Pancreas (tissue), 10 donors: ENCODE measurements at regions not wholly inside any gene's neighbourhood (a gene's known extent, or its start where the extent isn't known, plus 50 kb on each side); places are given as distances from the start of the nearest gene placed in this dataset.
"Not testable (repeated sequence)": the region's sequence is repeated elsewhere in the genome, so short reads cannot be mapped to it uniquely, and the experiment has no call there.

Source experiments
- ATAC-seq, 4 donors: fragments of 200-7000 bp; cut with Tn5 transposase; one replicate each; pipeline versions ENCODE4 v1.8.0 to v1.9.1; 2020; ENCODE audit warnings: mild to moderate bottlenecking in 4 of 4, moderate library complexity in 4 of 4
- DNase-seq, 6 donors: peaks; one replicate each; pipeline ENCODE4 v3.0.0-alpha.2; 2020
- FAIRE-seq: peaks from 2 replicates; lab custom pipeline; 2012; peaks lifted over from hg19 to GRCh38; lab: Jason Lieb, UNC
- H3K27ac ChIP-seq, 4 donors: fragments of 200-600 bp; sonication (generic); 1 replicate in 3 of 4; 2 replicates in 1 of 4; pipeline versions ENCODE4 v1.5.0 to v1.8.0; 2020
- H3K27me3 ChIP-seq, 4 donors: fragments of 200-600 bp; one replicate each; pipeline ENCODE4 v1.8.0; 2021
- H3K36me3 ChIP-seq, 3 donors: fragments of 200-600 bp; sonication (generic) in 1 of 3; one replicate each; pipeline versions ENCODE4 v1.5.0 to v1.8.0; 2020 to 2021
- H3K4me1 ChIP-seq, 3 donors: fragments of 200-600 bp; one replicate each; pipeline ENCODE4 v1.8.0; 2021
- H3K4me3 ChIP-seq, 4 donors: fragments of 200-600 bp; sonication (generic) in 2 of 4; one replicate each; pipeline versions ENCODE4 v1.5.0 to v1.8.0; 2020 to 2021
- H3K9me3 ChIP-seq, 4 donors: fragments of 200-600 bp; one replicate each; pipeline ENCODE4 v1.8.0; 2021
- CTCF ChIP-seq, 4 donors: fragments of 200-600 bp; sonication (generic) in 3 of 4; IDR thresholded peaks; one replicate each; pipeline versions ENCODE4 v1.5.0 to v1.8.0; 2021; ENCODE audit warnings: antibody characterized with exemption in 4 of 4
- WGBS, 2 donors: extraction: QIAGEN DNeasy Blood & Tissue Kit; methylation state at CpG; one replicate each; pipeline ENCODE4 v1.1.7; 2013; 5-methylcytosine and 5-hydroxymethylcytosine counted together
- intact Hi-C, 3 donors: fragments of 100-400 bp; cut with DNase I; formaldehyde crosslinking; loops; one replicate each; pipeline versions ENCODE4 v1.11.1 to v1.14.2; 2022
- donor health status: healthy with polysubstance abuse.
- donor health status: DM: no; HTN: no; CAD: no; lungs with moderate emphysema.
- donor health status: DM: no; HTN: no; CAD: no.
- donor health status: control.
- donor health status: control.
- donor health status: Bipolar disorder and iron deficiency.
- donor health status: DM: yes; HTN: yes; CAD: no.
- donor health status: DM: no; HTN: no; CAD: no.
- donor health status: DM: no; HTN: no; CAD: no.
- donor health status: DM: yes; HTN: yes; CAD: no.

GRCh38 chr2:85969367-85969766 is 80.6 kb upstream of the ST3GAL5 start:
- H3K4me3 ChIP-seq, FAIRE-seq, ATAC-seq, DNase-seq, H3K9me3 ChIP-seq, H3K4me1 ChIP-seq, H3K36me3 ChIP-seq, H3K27ac ChIP-seq, intact Hi-C loops, H3K27me3 ChIP-seq: not testable (repeated sequence)
- 80 to 100% methylated on average over 2 of the region's 6 CpGs for WGBS, 2 donors

DNA sequence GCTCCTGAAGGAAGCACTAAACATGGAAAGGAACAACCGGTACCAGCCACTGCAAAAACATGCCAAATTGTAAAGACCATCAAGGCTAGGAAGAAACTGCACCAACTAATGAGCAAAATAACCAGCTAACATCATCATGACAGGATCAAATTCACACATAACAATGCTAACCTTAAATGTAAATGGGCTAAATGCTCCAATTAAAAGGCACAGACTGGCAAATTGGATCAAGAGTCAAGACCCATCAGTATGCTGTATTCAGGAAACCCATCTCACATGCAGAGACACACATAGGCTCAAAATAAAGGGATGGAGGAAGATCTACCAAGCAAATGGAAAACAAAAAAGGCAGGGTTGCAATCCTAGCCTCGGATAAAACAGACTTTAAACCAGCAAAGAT is 77.0 kb upstream of the ST3GAL5 start:
- ATAC-seq, DNase-seq, H3K4me1 ChIP-seq, intact Hi-C loops, FAIRE-seq, H3K27me3 ChIP-seq, H3K27ac ChIP-seq, H3K4me3 ChIP-seq, H3K9me3 ChIP-seq, H3K36me3 ChIP-seq: not testable (repeated sequence)
- WGBS, 2 donors, result 0 to 79% methylated on average over 1 of the region's 2 CpGs

GRCh38 chr2:85963747-85964418 is 75.1 kb upstream of the ST3GAL5 start:
- H3K27me3 ChIP-seq, H3K9me3 ChIP-seq, FAIRE-seq, H3K27ac ChIP-seq, H3K4me3 ChIP-seq, DNase-seq, ATAC-seq, H3K36me3 ChIP-seq, intact Hi-C loops, H3K4me1 ChIP-seq: not testable (repeated sequence)
- WGBS, 2 donors, result 85 to 89% methylated on average over 16 of the region's 16 CpGs

DNA sequence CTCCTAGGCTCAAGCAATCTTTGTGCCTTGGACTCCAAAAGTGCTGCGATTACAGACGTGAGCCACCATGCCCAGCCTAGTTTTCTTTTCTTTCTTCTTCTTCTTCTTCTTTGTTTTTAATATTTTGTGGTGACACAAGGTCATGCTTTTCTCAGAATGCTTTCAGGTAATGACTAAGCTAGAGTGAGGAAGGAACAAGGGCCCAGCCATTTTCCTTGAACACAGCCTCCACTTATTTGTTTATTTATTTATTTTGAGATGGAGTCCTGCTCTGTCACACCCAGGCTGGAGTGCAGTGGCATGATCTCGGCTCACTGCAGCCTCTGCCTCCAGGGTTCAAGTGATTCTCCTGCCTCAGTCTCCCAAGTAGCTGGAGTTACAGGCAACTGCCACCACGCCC is 74.3 kb upstream of the ST3GAL5 start:
- ATAC-seq, result no peak
- Histone ChIP-seq H3K4me3 (no peak overlapping the region), H3K27me3 (no peaks in the 10 kb centered on the region), H3K9me3 (no peaks in the 10 kb centered on the region), H3K27ac (no peak overlapping the region), H3K4me1 (no peaks in the 10 kb centered on the region), H3K36me3 (no peaks in the 10 kb centered on the region)
- intact Hi-C loops, result no loop called here
- 86 to 90% methylated on average over 4 of the region's 4 CpGs for WGBS, 2 donors
- FAIRE-seq, result no peak
- no peak for TF ChIP-seq CTCF (IDR thresholded peaks at IDR 0.05)
- DNase-seq, result no peak

DNA sequence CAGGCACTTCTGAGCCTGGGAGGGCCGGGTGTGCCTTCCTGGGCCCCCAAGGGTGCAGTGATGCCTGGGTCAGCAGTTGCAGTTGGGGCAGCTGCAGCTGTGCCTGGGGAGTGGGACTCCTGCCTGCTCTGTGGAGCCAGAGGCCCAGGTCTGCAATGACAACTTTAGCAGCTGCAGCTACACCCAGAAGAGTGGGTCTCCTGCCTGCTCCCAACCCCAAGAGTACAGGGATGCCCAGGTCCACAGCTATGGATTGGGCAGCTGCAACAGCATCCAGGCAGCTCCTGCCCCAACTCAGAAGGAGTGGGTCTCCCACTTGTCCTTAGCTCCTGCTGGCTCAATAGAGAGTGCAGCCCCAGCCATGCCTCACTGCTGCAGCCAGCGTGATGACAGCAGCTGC is 73.0 kb upstream of the ST3GAL5 start:
- Histone ChIP-seq H3K27me3 (no peaks in the 10 kb centered on the region), H3K4me3 (no peak overlapping the region), H3K9me3 (no peaks in the 10 kb centered on the region), H3K4me1 (no peaks in the 10 kb centered on the region), H3K36me3 (no peaks in the 10 kb centered on the region), H3K27ac (no peak overlapping the region)
- 89 to 93% methylated on average over 2 of the region's 2 CpGs for WGBS, 2 donors
- TF ChIP-seq CTCF (IDR thresholded peaks at IDR 0.05), result no peak
- no peak for FAIRE-seq
- ATAC-seq, result no peak
- DNase-seq, result no peak
- intact Hi-C loops, result no loop called here

- Histone ChIP-seq H3K4me1 (peaks cover 0 to under 1% (median 0%) of the 10 kb centered on the region in 3 donors), H3K9me3 (no peaks in the 10 kb centered on the region), H3K36me3 (no peaks in the 10 kb centered on the region), H3K27ac (no peak overlapping the region), H3K27me3 (no peaks in the 10 kb centered on the region), H3K4me3 (no peak overlapping the region)
- no peak for TF ChIP-seq CTCF (IDR thresholded peaks at IDR 0.05)
- 97 to 98% methylated on average over 2 of the region's 2 CpGs for WGBS, 2 donors
- ATAC-seq (no peak), DNase-seq (no peak), FAIRE-seq (no peak)
- intact Hi-C loops, result no loop called here
Measured at GRCh38 chr2:85961053-85961452, 72.3 kb upstream of the ST3GAL5 start.
